ENCODE measurements at regions not wholly inside any gene's neighbourhood (a gene's known extent, or its start where the extent isn't known, plus 50 kb on each side); places are given as distances from the start of the nearest gene placed in this dataset.

DNA sequence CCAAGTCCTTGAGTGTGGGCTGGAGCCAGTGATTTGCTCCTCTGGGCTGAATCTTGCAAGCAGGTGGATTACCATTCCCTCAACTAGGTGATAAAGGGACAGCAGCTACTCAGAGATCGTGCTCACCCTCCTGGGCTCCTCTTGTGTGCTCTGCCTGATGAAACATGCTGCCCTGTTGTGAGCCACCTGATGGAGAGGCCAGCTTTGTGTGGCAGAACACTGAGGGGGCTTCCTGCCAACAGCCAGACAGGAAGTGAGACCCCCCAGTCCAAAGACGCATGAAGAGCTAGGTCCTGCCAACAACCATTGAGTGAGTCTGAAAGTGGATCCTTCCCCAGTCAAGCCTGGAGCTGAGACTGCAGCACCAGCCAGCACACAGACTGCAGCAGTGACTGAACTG is 106.4 kb upstream of the IRX2 start (continued):
- no peak for TF ChIP-seq ZBTB40 (IDR thresholded peaks at IDR 0.05; ENCODE audit: borderline replicate concordance)
- no peak for TF ChIP-seq SMAD1 (IDR thresholded peaks at IDR 0.05; ENCODE audit: low read depth, partially characterized antibody)
- TF ChIP-seq, protein P1, sequence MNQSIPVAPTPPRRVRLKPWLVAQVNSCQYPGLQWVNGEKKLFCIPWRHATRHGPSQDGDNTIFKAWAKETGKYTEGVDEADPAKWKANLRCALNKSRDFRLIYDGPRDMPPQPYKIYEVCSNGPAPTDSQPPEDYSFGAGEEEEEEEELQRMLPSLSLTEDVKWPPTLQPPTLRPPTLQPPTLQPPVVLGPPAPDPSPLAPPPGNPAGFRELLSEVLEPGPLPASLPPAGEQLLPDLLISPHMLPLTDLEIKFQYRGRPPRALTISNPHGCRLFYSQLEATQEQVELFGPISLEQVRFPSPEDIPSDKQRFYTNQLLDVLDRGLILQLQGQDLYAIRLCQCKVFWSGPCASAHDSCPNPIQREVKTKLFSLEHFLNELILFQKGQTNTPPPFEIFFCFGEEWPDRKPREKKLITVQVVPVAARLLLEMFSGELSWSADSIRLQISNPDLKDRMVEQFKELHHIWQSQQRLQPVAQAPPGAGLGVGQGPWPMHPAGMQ (IDR thresholded peaks at IDR 0.05; ENCODE audit: borderline replicate concordance): no peak
- no peak for TF ChIP-seq BACH1 (IDR thresholded peaks at IDR 0.05; ENCODE audit: borderline replicate concordance)
- TF ChIP-seq POLR2A (IDR thresholded peaks at IDR 0.05; ENCODE audit: low read depth, low read length): no peak
- no peak for TF ChIP-seq NR2C2 (IDR thresholded peaks at IDR 0.05; ENCODE audit: borderline replicate concordance, control insufficient read depth, insufficient read length, low read depth)
- no peak for TF ChIP-seq MXI1 (IDR thresholded peaks at IDR 0.05; ENCODE audit: low read depth, low read length)

DNA sequence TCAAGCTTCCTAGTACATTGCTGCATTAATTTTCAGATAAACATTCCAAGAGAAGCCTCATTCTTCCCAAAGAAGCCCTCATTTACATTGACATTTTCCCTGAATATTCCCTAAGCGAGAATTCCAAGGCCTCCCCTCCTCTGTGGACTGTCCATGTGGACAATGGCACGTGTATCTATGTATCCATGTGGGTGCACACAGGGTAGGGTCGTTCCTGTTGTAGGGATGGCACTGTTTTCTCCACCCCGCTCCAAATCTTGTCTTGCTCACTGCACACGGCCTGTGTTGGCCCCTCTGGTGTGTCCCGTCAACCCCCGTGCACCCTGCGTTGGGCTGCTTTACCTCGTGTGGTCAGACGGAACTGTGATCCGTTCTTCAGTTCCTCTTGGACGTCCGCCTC is 104.7 kb upstream of the IRX2 start:
- ATAC-seq: no peak
- Histone ChIP-seq H2AFZ (ENCODE audit: control insufficient read depth, low read depth, low read length) (no peak overlapping the region), H4K20me1 (ENCODE audit: control insufficient read depth, insufficient read depth) (no peaks in the 10 kb centered on the region), H3K27me3 (replicated peaks in 1 of 2; ENCODE audit: control insufficient read depth in 2 of 2, insufficient read depth in 2 of 2, low read length in 1 of 2) (no peaks in the 10 kb centered on the region), H3K9ac (ENCODE audit: control insufficient read depth, insufficient read depth, low read length) (no peak overlapping the region), H3K4me2 (ENCODE audit: control insufficient read depth, insufficient read depth) (no peak overlapping the region), H3K4me1 (ENCODE audit: control insufficient read depth, insufficient read depth, low read length) (no peaks in the 10 kb centered on the region), H3K79me2 (ENCODE audit: control insufficient read depth, insufficient read depth, low read length) (no peaks in the 10 kb centered on the region), H3K36me3 (ENCODE audit: control insufficient read depth in 2 of 2, insufficient read depth in 2 of 2, low read length in 1 of 2) (no peaks in the 10 kb centered on the region), H3K27ac (ENCODE audit: control insufficient read depth, insufficient read depth) (no peak overlapping the region), H3K9me3 (replicated peaks; ENCODE audit: control insufficient read depth, insufficient read depth, low read length) (no peaks in the 10 kb centered on the region; the same call in 2 of the 3 replicates), H3K4me3 (no peak overlapping the region)
- WGBS (ENCODE audit: insufficient coverage, insufficient replicate concordance, low lambda C conversion rate, missing lambda C conversion rate): 42% methylated on average over 13 of the region's 13 CpGs
- in situ Hi-C loops (cut with MboI): no loop called here
- SMC1A ChIA-PET (ENCODE audit: uncharacterized antibody, unreplicated experiment): no interaction called here
- RAD21 ChIA-PET (ENCODE audit: unreplicated experiment): no interaction called here
- FAIRE-seq: no peak
- intact Hi-C loops (cut with micrococcal nuclease; ENCODE audit: unreplicated experiment): no loop called here
- no TSS peak for BruUV-seq (replicated peaks)
- DNase-seq (ENCODE audit: low read depth, low spot score): no peak
- CTCF ChIA-PET: no interaction called here
- POLR2A ChIA-PET: no interaction called here
- no peak for TF ChIP-seq KLF5 (IDR thresholded peaks at IDR 0.05; ENCODE audit: partially characterized antibody)
- TF ChIP-seq, protein P2, sequence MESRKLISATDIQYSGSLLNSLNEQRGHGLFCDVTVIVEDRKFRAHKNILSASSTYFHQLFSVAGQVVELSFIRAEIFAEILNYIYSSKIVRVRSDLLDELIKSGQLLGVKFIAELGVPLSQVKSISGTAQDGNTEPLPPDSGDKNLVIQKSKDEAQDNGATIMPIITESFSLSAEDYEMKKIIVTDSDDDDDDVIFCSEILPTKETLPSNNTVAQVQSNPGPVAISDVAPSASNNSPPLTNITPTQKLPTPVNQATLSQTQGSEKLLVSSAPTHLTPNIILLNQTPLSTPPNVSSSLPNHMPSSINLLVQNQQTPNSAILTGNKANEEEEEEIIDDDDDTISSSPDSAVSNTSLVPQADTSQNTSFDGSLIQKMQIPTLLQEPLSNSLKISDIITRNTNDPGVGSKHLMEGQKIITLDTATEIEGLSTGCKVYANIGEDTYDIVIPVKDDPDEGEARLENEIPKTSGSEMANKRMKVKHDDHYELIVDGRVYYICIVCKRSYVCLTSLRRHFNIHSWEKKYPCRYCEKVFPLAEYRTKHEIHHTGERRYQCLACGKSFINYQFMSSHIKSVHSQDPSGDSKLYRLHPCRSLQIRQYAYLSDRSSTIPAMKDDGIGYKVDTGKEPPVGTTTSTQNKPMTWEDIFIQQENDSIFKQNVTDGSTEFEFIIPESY (IDR thresholded peaks at IDR 0.05): no peak
- TF ChIP-seq RBBP5 (conservative IDR thresholded peaks at IDR 0.05): no peak
- no peak for TF ChIP-seq CREB1 (IDR thresholded peaks at IDR 0.05; ENCODE audit: low read depth)
- TF ChIP-seq IRF4 (IDR thresholded peaks at IDR 0.05; ENCODE audit: low read depth, low read length): no peak
- TF ChIP-seq RB1 (IDR thresholded peaks at IDR 0.05; ENCODE audit: borderline replicate concordance): no peak
- no peak for TF ChIP-seq ZBTB4 (CRISPR knock-in tag; IDR thresholded peaks at IDR 0.05)
- TF ChIP-seq CBFB (IDR thresholded peaks at IDR 0.05; ENCODE audit: low read depth): no peak
